HG03439 (cell line): ENCODE measurements at regions not wholly inside any gene's neighbourhood (a gene's known extent, or its start where the extent isn't known, plus 50 kb on each side); places are given as distances from the start of the nearest gene placed in this dataset.

Source experiments
- ATAC-seq: cut with Tn5 transposase; IDR thresholded peaks from one replicate; pipeline ENCODE4 v1.9.1; 2021; ENCODE audit warnings: mild to moderate bottlenecking, moderate library complexity; ENCODE audit not compliant: unreplicated experiment

- ATAC-seq = no peak
Observed at GRCh38 chr11:95520369-95521132, 269.0 kb downstream of the FAM76B start.

GRCh38 chr11:95519912-95520311, 269.7 kb downstream of the FAM76B start:
- ATAC-seq = no peak

DNA sequence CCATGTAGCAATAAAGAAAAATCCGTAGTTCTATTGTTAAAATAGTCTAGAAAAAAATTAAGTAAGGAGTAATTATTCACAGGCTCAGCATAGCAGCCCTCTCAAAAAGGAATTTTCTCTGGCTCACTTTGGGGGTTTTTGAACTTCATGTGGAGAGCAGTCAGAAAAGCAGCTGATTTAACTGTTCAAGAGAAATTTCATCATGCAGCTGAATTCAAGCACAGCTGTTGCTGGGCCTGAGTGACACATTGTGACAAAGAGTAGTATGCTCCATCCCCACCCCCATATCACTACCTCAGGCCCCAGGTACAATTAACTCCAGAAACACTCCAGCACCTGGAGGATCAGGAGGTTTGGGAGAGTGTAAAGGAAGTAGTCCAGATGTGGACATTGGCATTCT, 272.1 kb downstream of the FAM76B start:
- ATAC-seq = no peak

DNA sequence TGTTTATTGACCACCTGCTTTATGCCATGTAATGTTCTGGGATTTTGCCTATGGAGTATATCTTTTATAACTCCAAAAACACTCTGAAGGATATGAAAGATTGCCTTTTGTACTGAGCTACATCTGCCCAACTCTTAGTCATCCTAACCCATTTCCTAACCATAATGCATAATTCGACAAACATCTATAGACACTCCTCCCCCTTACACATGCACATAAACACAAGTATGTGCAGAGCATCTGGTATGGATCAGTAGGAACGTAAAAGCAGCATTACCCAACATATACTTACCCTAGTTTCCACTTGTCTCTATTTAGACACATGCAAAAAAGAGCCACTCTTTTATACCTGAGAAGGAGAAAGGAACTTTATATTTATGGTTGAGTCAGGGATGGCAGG, 272.8 kb downstream of the FAM76B start:
- no peak for ATAC-seq

- no peak for ATAC-seq
Observed at GRCh38 chr11:95516175-95516574, 273.4 kb downstream of the FAM76B start.

GRCh38 chr11:95515371-95515770, 274.2 kb downstream of the FAM76B start:
- no peak for ATAC-seq

DNA sequence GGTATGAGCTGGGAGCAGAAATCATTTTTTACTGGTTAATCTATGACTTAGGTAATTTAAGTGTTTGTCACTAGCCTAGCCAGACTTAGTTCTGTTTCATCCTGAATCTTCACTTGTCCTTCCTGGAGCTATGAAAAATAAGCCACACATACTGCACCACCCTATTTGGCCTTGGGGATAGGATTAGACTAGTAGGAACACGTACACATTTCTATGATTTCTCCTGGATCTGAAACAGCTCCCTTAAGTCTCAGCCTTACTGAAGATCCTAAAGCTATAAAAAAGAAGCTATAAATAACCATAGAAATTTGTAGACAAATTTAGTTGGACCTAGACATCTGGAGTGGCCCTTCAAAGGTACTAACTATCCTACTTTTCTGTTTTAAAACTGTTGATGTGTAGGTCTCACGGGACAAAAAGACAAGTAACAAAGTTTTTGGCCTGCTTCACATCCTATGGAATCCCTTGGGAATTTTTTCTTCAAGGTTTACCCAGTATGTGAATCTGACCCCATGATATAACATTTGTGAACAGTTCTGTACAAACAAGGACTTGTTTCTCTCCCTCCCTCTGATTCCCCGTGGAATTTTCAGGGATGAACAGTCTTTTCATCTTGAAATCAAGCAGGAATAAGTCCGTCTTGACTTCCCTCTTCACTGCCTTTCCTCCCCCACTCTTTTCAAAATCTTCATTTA, 275.0 kb downstream of the FAM76B start:
- ATAC-seq = no peak

DNA sequence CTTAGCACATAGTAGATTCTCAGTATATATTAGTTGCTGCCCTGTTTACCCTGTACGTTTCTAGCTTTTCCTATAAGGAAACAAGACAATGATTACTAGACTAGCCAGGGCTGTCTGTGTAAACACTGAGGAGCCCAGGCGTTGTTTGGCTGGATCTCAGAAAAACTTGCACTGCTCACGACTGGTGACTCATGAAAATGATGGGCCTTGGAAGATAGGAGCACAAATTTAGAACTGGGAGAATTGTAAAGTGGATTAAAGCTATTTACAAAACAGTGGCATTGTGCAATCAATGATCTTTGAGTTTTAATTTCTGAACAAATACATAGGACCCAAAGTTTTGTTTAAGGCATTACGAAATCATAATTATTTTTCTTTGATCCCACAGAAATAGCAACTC, 276.9 kb downstream of the FAM76B start:
- no peak for ATAC-seq

GRCh38 chr11:95512177-95512576, 277.4 kb downstream of the FAM76B start:
- no peak for ATAC-seq

- ATAC-seq = no peak
Observed at GRCh38 chr11:95508219-95508890, 277.4 kb upstream of the SESN3 start.

GRCh38 chr11:95507794-95508193, 276.8 kb upstream of the SESN3 start:
- no peak for ATAC-seq

DNA sequence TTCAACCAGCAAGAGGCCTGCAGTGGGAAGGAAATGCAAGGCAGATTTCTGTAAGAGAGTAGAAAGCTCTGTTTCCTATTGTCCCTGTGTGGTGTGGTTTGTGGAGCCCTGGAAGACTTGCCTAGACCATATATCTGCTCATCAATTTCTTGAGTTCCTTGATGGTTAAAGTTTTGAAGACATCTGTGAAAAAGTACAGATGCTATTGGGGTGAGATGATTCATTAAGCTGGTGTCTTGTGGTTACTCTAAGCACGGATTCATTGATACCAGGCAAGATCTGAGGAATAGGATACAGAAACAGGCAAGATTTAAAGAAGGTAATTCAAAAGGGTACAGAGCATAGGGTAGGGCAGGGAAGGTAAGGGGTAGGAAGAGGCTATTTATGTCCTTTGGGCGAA, 275.8 kb upstream of the SESN3 start:
- no peak for ATAC-seq

DNA sequence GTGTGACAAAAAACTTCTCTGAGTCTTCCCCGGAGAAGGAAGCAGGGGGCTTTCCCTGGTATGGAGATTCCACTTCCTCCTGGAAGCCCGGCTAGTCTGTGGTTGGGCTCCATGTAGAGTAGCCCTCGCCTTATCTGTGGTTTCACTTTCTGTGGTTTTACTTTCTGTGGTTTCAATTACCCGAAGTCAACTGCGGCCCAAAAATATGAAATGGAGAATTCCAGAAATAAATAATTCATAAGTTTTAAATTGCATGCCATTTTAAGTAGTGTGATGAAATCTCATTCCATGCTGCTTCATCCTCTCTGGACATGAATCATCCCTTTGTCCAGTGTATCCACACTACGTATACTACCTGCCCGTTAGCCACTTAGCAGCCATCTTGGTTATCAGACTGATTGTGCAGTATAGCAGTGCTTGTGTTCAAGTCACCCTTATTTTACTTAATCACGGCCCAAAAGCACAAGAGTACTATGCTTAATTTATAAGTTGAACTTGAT, 275.0 kb upstream of the SESN3 start:
- ATAC-seq = no peak

GRCh38 chr11:95503047-95503446, 272.0 kb upstream of the SESN3 start:
- no peak for ATAC-seq

DNA sequence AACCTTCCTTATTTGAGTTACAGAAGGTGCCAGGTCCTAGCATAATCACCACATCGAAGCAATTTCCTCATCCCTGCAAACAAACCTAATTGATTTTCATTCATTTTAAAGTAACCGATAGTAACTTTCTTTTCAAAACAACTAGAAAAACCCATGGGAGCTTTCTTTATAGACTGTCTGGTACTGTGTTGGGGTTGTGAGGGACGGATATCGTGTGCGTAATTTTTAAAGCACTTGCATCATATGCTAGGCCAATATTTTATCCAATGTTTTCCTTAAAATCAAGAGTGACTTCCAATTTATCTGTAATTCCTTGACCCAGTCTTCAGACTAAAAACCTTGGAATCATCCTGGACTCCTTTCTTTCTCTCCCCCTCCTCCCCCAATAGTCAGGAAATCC, 271.5 kb upstream of the SESN3 start:
- no peak for ATAC-seq

DNA sequence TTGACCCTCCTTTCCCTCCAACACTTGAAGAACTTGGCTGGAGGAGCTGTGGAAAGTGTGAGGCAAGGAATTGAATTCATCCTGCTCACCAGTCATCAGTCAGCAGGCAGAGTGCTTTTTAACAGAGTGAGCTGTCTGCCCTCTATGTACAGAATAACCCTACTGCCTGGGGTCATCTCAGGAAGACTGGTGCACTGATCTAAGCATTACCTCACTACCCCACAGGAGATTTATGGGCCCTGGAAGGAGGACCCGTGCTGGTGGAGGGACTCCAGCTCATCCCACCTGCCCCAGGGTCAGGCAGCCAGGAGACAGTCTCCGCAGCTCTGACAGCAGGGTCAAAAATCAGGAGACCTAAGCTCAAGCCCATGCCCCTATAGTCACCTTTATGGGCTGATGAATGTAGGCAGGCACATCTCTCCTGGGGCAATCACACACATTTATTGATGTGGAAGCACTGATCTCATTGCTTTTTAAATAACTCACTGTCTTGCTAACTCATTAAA, 270.8 kb upstream of the SESN3 start:
- ATAC-seq = no peak

DNA sequence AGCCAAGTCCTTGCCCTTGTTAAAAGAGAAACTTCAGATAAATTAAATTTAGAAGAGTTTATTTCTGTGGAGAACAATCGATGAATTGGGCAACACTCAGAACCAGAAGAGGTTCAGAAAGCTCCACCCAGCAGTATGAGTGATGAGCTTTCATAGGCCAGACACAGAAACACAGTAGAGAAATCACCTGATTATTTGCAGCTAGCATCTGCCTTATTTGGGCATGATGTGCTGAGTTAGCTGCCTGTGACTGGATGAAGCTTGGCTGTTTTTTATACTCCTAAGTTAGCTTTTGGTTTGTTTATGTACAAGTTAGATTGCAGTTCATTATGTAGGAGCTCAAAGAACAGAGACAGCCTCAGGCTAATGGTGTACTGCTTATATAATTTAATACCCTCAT, 269.5 kb upstream of the SESN3 start:
- ATAC-seq = no peak

- ATAC-seq = no peak
Observed at GRCh38 chr11:95499516-95500135, 268.6 kb upstream of the SESN3 start.

DNA sequence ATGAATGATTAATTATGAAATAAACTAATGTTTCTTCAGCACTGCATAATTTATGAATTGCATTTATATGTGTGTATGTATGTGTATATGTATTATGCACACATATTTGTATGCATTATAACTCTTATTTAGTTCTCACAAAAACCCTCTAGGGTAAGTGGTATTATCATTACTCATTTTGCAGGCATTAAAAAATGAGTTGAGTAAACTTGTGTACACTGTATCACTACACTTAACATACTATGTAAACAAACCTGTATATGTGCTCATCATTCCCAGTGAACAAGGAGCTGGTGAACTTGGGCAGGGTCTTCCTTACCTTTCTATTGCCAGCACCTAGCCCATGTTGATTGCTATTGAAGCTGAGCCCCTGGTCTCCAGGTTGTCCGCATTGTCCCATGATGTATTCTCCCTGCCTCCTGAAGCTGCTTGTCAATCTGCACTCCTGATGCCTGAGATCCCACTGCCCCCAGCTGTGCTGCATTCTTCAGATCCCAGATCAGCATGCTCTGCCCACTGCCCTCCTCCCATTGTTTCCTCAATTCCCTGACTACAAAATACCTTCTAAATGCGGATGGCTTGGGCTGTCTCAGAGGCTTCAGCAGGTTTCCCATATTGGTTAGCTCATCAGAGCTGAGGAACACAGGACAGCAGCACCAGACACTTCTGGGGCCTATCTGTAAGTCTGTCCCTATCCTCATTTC, 267.9 kb upstream of the SESN3 start:
- no peak for ATAC-seq

GRCh38 chr11:95496901-95497300, 265.9 kb upstream of the SESN3 start:
- ATAC-seq = no peak

DNA sequence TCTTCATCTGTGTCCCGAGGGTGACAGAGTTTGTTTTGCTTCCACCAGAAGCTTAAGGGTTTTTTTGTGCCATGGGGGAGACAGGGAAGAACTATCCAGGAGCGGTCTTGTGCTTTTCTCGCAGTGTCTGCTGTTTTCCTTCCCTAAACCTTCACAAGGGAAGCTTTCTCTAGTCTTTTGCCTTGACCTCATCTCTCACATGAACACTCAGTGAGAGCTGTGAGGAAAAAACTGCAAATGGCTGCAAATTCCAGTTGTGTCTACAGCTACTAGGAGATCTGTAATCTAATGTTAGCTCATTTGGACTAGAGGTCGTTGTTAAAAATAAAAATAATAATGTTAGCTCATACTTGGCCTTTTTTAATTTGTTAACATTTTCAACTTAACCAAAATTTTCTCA, 264.7 kb upstream of the SESN3 start:
- no peak for ATAC-seq
